ENCODE measurements at regions not wholly inside any gene's neighbourhood (a gene's known extent, or its start where the extent isn't known, plus 50 kb on each side); places are given as distances from the start of the nearest gene placed in this dataset.
"Not testable (repeated sequence)": the region's sequence is repeated elsewhere in the genome, so short reads cannot be mapped to it uniquely, and the experiment has no call there.

DNA sequence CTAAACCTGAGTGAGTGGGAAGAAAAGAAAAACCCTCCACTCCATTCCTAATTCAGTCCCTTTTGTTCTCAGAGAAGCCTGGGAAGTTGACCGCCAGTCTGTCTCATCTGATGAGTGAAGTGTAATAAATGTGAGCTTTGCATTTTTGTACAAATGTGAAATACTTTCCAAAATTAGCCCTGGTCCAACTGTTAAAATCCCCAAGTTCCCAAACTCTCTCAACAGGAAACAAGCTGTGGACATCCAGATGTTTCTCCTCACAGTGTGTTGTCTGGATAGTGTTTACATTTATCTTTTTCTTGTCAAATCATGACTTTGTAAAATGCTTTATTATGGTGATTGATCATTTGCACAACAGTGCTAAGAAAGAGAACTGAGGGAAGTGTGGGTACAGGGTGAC is 145.1 kb downstream of the TM2D1 start:
- DNase-seq = no peak

DNA sequence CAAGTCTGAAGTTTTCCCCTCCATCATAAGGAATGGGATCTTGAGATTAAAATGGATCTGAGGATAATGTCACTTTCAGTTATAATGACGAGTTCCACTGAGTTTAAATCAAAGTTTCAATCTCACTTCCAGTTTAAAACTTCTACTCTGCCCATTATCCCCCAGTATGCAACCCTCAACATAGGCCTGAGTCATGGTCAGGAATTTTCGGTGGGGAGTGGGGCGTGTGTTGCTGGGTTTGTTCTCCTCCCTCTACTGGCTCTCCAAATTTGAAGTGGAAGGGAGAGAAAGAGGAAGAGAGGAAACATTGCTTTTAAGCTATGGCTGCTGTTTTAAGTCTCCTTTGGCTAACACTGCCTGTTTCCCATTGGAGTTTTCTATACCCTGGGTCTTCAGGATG is 152.9 kb downstream of the TM2D1 start:
- DNase-seq = no peak

DNA sequence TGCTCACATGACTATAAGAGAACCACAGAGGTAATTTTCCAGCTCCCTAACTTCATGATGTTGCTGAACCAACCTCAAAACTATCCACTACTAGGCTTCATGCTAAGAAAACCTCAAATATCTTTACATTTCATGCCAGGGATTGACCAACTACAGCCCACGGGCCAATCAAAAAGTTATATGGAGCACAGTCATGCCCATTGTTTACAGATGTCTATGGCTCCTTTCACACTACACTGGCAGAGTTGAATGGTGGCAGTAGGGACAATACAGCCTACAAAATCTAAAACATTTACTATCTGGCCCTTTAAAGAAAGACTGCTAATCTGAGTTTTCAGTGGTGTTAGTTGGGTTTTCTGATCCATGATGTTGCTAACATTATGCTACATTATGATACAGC is 154.8 kb downstream of the TM2D1 start:
- no peak for DNase-seq

DNA sequence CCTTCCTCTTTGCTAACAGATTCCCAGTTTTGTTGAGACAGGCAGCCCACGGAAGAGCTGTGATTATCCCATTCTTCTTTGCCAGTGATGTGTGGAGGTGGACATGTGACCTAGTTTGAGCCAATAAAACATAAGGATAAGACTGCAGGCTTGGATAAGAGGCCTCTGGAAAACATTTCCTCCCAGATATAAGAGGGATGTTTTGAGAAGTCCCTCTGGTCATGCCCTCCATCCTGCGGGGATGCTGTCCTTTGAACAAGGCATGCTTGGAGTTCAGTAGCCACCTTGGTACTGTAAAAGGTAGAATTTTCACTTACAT is 155.7 kb downstream of the TM2D1 start:
- DNase-seq = no peak

DNA sequence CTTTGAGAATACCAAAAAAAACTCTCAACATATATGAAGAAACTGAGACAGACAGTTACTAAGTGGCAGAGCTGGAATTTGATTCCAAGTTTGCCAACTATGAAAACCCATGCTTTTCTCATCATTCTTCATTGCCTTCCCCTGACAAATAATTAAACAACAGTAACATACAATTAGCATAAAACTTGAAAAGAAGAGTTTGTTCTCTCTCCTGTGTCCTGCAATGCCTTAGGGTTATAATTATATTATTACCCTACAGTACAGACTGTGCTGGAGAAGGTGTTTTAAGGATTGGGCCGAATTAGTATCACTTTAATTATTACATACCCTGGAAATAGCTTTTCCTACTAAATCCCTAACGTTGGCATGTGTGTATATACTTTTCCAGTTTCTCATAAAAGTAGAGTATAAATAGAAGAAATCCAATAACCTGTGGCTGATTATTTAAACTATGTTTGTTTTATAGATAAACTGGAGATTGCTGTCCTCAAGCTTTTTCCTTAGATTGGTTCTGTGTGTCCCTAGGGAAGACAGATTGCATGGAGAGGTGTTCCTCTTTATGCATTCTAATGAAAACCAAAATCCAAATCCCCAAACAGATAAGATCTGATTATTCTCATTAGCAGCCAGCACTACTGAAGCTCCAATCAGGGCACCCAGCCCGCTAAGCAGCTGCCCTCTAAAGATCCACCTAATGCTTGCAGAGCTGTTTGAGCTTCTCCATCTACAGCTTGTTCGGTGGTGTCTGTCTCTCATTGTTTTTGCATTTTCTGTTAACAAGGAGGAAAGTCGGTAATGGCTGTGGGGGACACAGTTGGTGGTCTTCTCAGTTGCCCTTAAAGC is 156.3 kb downstream of the TM2D1 start:
- no peak for DNase-seq

DNA sequence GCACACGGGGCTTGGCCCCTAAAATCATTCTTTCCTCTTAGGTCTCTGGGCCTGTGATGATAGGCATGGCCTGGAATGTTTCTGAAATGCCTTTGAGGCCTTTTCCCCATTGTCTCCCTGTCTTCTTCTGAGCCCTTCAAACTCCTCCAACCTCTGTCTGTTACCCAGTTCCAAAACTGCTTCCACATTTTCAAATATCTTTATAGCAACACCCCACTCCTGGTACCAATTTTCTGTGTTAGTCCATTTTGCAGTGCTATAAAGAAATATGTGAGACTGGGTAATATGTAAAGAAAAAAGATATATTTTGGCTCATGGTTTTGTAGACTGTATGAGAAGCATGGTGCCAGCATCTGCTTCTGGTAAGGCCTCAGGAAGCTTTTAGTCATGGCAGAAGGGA is 158.8 kb downstream of the TM2D1 start:
- no peak for DNase-seq

DNA sequence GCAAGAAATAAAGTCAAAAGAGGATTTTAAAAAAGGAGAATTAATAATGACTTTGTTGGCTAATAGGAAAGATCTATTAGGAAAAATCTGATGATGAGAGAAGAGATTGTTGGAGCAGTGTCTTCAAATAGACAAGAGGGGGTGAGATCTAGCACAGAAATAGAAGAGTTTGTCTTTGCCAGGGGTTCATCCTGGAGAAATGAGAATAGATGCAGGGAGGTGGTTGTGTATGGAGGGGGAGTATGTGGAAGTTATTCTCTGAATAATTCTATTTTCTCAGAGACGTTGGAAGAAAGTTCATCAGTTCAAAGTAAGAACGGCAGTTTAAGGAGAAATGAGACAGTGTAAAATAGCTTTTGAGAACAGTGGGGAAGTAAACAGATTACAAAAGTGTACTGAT is 161.3 kb downstream of the TM2D1 start:
- no peak for DNase-seq

DNA sequence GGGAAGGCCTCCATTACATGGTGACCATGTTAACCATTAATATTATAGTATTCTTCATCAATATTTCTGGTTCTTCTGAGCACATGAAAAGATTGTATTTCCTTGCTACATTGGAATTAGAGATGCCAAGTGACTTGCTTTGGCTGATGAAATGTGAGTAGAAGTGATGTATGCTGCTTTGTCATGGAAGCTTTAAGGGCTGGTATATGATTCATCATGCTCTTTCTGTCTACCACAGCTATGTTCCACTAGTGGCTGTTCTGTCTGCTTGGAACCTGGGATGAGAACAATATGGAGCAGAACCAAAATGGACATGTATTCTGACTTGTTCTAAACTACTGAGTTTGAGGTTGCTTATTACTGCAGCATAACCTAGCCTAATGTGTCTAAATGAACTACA is 163.3 kb downstream of the TM2D1 start:
- DNase-seq = no peak

DNA sequence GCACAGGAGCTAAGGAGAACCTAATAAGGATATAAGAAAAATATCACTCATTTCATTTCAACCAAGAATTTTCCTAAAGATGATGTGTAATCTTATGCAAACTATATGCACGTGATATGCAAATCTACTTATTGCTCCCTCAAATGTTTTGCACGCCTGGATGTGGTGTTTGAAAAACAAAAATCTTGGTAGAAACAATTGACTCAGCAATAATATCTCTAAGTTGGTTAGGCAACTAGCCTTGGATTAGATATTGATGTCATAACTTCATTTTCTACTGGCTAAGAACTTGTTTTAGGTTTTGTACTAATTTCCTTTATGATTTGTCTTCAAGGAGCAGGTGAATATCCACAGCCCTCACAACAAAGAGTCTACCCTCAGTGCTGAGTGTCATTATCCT is 164.6 kb downstream of the TM2D1 start:
- no peak for DNase-seq

DNA sequence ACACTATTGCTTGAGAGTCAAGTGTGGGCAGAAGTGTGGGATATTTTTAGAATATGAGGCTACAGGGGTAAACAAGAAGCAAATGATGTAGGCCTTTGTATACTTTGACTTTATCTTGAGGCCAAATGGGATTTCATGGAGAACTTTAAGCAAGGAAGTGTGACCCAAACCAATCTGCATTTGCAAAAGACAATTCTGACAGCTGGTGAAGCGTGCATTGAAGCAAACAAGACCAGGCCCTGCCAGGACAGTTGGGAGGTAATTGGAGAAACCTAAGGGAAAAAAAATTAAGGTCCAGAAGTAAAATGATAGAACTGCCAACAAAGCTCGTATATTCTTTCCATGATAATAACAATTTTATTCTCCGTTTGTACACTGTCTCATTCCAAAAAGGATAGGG is 168.3 kb downstream of the TM2D1 start:
- no peak for DNase-seq

DNA sequence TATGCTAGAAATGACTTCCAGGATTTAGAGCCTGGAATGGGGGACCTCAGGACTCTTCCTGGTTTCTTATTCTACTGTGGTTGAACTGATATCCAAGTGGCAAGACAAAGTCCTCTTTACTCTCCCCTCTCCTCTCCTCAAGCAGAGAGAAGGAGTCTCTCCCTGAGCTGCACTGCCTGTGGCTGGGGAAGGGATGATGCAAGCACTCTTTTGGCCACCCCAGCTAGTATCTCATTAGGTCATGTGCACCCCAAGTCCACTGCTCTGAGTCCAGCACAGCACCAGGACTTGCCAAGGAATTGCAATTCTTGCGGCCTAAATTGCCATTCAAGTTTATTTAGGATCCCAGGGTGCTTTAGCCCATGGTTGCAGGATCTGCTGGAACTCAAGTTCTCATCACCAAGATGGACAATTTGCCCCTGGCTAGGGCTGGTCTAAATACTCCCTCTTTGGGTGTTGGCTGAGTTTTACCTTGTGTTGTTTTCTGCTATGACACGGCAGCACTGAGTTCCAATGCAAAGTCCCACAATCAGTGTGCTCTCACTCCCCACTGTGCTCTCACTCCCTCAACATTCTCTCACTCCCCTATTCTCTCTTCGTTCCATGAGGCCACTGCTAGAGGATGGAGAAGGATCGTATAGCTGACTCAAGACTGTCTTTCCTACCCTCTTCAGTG is 172.2 kb downstream of the TM2D1 start:
- DNase-seq = no peak

DNA sequence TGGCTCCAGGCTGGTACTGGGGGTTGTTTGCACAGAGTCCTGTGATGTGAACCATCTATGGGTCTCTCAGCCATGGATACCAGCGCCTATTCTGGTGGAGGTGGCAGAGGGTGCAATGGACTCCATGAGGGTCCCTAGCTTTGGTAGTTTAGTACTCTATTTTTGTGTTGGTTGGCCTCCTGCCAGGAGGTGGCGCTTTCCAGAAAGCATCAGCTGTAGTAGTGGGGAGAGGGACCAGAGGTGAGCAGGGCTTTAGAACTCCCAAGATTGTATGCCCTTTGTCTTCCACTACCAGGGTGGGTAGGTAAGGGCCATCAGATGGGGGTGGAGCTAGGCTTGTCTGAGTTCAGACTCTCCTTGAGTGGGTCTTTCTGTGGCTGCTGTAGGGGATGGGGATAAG is 177.6 kb downstream of the TM2D1 start:
- DNase-seq = peak; percentile 5

DNA sequence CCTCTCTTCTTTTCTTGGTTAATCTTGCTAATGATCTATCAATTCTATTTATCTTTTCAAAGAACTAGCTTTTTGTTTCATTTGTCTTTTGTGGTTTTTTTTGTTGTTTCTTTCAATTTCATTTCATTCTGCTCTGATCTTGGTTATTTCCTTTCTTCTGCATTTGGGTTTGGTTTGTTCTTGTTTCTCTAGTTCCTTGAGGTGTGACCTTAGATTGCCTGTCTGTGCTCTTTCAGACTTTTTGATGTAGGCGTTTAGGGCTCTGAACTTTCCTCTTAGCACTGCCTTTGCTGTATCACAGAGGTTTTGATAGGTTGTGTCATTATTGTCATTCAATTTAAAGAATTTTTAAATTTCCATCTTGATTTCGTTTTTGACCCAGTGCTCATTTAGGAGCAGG is 180.1 kb downstream of the TM2D1 start:
- DNase-seq = not testable (repeated sequence)

DNA sequence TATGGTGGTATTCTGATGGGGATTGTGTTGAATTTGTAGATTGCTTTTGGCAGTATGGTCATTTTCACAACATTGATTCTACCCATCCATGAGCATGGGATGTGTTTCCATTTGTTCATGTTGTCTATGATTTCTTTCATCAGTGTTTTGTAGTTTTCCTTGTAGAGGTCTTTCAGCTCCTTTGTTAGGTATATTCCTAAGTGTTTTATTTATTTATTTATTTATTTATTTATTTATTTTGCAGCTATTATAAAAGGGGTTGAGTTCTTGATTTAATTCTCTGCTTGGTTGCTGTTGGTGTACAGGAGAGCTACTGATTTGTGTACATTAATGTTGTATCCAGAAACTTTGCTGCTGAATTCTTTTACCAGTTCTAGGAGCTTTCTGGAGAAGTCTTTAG is 181.4 kb downstream of the TM2D1 start:
- DNase-seq = not testable (repeated sequence)

DNA sequence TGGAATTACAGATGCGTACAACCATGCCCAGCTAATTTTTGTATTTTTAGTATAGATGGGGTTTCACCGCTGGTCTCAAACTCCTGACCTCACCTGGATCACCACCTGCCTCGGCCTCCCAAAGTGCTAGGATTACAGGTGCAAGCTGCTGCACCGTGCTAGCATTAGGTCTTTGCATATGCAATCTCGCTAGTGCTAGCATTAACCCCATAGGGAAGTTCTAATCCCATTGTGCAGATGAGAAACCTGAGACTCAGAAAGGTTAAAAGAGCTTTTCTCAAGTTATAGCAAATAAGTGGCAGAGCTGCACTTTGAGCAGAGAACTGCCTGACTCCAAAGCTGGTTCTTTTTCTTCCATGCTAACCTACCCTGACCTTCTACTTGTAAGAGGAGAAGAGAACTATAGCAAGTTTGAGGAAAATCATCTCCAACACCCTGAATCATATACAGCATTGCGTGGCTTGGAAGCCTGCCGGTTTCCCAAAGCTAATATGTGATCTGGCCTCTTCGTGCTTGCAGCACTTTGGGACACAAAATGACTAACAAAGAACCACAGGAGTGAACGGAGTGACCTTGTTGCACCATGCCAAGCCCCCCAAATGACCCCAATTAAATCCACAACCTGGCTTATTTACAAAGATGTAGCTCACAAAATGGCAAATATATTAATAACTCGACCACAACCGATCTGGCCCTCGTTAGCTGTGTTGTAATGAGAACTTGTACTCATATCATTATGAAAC is 185.1 kb downstream of the TM2D1 start:
- no peak for DNase-seq

DNA sequence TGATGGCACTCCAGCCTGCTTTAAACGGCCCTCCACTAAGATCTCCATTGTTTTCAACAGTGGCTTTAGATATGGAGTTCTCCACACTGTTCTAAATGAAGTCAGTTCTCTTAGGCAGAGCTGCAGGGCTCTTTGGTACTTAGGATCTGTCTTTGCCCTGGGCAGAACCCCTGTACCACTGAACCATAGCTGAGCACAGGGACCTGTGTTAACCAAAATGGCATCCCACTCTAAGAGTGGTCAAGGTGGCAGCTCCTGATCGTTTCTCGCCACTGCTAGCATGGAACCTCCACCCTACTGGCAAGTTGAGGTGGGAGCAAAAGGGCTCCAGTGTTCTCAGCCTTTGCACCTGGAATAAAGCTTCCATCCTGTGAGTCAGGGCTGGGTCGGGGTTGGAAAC is 186.7 kb downstream of the TM2D1 start:
- no peak for DNase-seq

DNA sequence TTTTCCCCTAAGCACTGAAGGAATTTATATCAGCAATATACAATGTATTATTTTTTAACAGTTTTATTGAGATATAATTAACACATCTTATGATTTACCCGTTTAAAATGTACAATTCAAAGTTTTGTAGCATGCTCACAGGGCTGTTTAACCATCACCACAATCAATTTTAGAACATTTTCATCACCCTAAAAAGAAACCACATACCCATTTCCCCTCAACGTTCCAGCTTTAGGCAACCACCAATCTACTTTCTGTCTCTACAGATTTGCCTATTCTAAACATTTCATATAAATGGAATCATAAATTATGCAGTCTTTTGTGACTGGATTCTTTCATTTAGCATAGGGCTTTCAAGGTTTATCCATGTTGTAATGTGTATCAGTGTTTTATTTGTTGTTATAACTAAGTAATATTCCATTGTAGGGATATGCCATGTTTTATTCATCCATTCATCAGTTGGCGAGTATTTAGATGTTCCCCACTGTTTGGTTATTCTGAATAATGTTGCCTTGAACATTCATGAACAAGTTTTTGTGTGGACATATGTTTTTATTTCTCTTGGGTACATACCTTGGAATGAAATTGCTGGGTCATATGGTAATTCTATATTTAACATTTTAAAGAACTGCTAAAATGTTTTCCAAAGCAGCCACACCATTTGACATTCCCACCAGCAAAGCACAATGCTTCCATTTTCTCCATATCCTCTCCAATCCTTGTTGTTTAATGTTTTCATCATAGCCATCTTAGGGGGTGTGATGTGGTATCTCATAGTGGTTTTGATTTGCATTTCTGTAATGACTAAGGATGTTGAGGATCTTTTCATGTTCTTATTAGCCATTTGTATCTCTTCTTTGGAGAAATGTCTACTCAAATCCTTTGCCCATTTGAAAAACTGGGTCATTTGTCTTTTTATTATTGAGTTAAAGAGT is 188.5 kb downstream of the TM2D1 start:
- DNase-seq = no peak

DNA sequence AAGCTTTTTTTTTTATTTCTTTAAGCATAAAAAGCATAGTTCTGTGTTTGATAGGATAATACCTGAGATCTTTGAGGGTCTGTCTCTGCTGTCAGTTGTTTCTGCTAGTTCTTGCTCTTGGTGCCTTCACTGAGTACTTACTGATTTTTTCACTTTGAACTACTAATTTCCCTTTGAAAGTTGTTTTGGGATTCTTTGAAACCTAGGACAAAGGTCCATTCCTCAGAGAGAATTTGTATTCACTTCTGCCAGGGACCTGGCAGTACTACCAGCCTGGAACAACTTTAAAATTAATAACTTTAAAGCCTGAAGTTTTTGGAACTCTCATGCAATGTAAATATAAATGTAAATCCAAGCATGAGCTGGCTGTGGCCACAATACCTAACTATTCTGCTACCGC is 190.1 kb downstream of the TM2D1 start:
- no peak for DNase-seq

DNA sequence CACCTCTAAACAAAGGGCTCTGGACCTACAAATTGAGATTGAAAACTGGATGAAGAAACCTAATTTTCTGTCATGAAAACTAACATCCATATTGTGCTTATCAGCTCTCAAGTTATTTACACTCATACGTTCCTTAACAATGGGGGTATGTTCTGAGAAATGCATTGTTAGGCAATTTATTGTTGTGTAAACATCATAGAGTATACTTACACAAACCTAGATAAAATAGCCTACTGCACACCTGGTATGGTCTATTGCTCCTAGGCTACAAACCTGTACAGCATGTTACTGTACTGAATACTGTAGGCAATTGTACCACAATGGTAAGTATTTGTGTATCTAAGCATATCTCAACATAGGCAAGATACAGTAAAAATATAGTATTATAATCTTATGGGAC is 191.4 kb downstream of the TM2D1 start:
- no peak for DNase-seq

DNA sequence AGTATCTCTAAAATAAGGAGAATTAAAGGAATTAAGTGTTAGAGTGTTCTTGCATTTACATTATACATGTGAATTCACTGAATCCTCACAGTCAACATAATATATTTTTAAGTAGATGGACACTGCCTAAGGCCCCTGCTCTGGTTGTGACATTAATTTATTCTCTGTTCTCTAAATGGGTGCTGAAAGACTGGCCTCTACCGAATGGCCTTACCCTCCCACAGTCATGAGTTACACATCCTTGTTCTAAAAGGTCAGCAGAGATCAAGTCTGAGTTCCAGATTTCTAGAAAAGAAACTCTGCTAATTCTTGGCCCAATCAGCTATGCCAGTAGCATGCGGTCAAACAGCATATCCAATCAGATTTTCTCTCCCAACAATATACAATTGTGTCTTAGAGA is 193.2 kb downstream of the TM2D1 start:
- no peak for DNase-seq

DNA sequence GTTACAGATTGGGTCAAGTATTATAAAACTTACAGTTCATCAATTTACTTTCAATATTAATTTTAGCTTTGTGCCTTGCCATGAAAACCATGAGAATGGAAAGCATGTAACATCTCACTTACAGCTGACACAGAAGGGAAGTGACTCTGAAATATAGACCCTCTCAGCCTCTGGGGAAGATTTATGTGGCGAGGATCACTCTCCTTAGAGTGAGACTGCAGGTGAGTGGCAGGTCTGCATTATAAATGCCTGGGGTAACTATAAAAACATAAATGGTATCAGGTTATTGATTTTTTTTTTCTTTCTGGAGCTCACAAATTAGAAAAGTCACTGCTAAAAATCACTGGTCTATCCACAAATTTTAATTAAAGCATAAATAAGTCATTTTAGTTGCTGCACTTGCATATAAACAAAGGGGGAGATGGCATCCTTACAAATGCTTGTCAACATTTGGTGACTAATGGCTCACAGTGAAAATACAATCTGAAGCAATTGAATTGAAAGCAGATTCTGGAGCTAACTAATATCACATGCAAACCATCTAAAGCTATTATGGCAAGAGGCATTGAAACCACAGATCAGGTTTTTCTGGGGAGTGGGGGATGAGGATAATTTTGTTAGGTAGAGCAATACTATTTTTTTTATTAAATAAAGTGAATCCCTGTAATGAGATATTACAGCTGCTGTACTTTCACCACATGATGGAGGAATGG is 200.9 kb downstream of the TM2D1 start:
- no peak for DNase-seq

DNA sequence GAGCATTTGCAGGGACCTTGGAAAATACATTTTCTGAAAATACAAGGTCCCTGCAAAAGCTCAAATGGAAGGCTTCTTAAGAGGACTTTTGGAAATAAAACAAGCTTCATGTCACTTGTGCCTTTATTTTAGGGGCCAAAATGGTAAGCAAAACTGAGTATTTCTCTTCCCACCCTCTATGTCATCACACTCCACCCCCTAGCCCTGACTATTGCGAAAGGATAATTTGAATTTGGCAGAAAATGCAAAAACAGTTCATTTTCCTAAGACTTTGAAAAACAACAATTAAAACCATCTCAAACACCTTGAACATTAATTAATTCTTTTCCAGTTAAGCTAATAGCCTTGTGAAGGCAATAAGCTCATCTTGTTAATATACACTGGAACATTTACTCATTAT is 201.7 kb downstream of the TM2D1 start:
- no peak for DNase-seq
